ENCODE measurements at regions not wholly inside any gene's neighbourhood (a gene's known extent, or its start where the extent isn't known, plus 50 kb on each side); places are given as distances from the start of the nearest gene placed in this dataset.

DNA sequence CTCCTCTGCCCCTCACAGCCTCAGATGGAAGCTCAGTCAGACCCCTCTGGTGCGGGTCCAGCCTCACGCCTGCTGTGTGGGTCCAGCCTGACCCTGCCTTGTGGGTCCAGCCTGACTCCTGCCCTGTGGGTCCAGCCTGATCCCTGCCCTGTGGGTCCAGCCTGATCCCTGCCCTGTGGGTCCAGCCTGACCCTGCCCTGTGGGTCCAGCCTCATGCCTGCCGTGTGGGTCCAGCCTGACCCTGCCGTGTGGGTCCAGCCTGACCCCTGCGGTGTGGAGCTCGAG is 445.3 kb downstream of the BRD1 start:
- TF ChIP-seq, protein P1, sequence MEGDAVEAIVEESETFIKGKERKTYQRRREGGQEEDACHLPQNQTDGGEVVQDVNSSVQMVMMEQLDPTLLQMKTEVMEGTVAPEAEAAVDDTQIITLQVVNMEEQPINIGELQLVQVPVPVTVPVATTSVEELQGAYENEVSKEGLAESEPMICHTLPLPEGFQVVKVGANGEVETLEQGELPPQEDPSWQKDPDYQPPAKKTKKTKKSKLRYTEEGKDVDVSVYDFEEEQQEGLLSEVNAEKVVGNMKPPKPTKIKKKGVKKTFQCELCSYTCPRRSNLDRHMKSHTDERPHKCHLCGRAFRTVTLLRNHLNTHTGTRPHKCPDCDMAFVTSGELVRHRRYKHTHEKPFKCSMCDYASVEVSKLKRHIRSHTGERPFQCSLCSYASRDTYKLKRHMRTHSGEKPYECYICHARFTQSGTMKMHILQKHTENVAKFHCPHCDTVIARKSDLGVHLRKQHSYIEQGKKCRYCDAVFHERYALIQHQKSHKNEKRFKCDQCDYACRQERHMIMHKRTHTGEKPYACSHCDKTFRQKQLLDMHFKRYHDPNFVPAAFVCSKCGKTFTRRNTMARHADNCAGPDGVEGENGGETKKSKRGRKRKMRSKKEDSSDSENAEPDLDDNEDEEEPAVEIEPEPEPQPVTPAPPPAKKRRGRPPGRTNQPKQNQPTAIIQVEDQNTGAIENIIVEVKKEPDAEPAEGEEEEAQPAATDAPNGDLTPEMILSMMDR (IDR thresholded peaks at IDR 0.05): no peak
- TF ChIP-seq POLR2A (IDR thresholded peaks at IDR 0.05): no peak
- 58 to 72% (median 66%) methylated on average over 4 to 6 of the region's 6 CpGs for WGBS, 4 donors
- peaks cover 7% of the 10 kb centered on the region for H3K27me3 ChIP-seq
- H3K9me3 ChIP-seq (replicated peaks in 1 of 3): no peaks in the 10 kb centered on the region
- no peak overlapping the region for H3K4me3 ChIP-seq
- intact Hi-C loops (cut with DNase I): no loop called here
- no peak overlapping the region for H3K27ac ChIP-seq
- no peaks in the 10 kb centered on the region for H3K4me1 ChIP-seq (replicated peaks in 1 of 2)
- no peaks in the 10 kb centered on the region for H3K36me3 ChIP-seq (replicated peaks in 1 of 2)
- peak in 1 of 7 donors; percentile 5 for DNase-seq

- Histone ChIP-seq H3K27ac (no peak overlapping the region), H3K4me1 (replicated peaks in 1 of 2) (no peaks in the 10 kb centered on the region), H3K4me3 (no peak overlapping the region), H3K36me3 (replicated peaks in 1 of 2) (no peaks in the 10 kb centered on the region), H3K27me3 (peaks cover 7% of the 10 kb centered on the region), H3K9me3 (replicated peaks in 1 of 3) (no peaks in the 10 kb centered on the region)
- DNase-seq: peak in 1 of 7 donors; percentile 34
- TF ChIP-seq, protein P1 (IDR thresholded peaks at IDR 0.05): no peak
- TF ChIP-seq POLR2A (IDR thresholded peaks at IDR 0.05): no peak
- intact Hi-C loops (cut with DNase I): no loop called here
- 43 to 64% (median 46%) methylated on average over 18 of the region's 18 CpGs for WGBS, 4 donors
Measured at GRCh38 chr22:49381595-49382450, 445.9 kb downstream of the BRD1 start.

DNA sequence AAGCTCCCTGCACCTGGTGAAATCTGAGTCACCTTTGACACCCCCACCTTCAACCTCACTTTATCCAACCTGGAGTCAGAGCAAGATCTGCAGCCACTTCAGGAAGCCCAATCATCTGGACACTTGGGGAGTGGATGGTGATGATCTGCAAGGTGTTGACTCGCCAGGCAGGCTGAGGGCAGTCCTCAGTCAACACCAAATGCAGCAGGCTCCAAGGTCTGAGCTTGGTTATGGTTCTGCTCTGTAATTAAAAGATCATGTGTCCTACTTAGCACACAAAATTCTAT is 446.9 kb downstream of the BRD1 start:
- 20 to 68% (median 49%) methylated on average over 1 of the region's 1 CpG for WGBS, 4 donors
- no peaks in the 10 kb centered on the region for H3K9me3 ChIP-seq (replicated peaks in 1 of 3)
- TF ChIP-seq POLR2A (IDR thresholded peaks at IDR 0.05): no peak
- TF ChIP-seq, protein P1 (IDR thresholded peaks at IDR 0.05): no peak
- H3K27me3 ChIP-seq: peaks cover 10% of the 10 kb centered on the region
- H3K27ac ChIP-seq: no peak overlapping the region
- H3K4me3 ChIP-seq: no peak overlapping the region
- H3K36me3 ChIP-seq (replicated peaks in 1 of 2): no peaks in the 10 kb centered on the region
- H3K4me1 ChIP-seq (replicated peaks in 1 of 2): no peaks in the 10 kb centered on the region
- intact Hi-C loops (cut with DNase I): no loop called here
- DNase-seq: no peak

- Histone ChIP-seq H3K9me3 (replicated peaks in 1 of 3) (no peaks in the 10 kb centered on the region), H3K27me3 (peaks cover 10% of the 10 kb centered on the region), H3K4me3 (no peak overlapping the region), H3K36me3 (replicated peaks in 1 of 2) (no peaks in the 10 kb centered on the region), H3K27ac (no peak overlapping the region), H3K4me1 (replicated peaks in 1 of 2) (no peaks in the 10 kb centered on the region)
- TF ChIP-seq POLR2A (IDR thresholded peaks at IDR 0.05): no peak
- TF ChIP-seq, protein P1 (IDR thresholded peaks at IDR 0.05): no peak
- intact Hi-C loops (cut with DNase I): no loop called here
- WGBS, 4 donors: 59 to 66% (median 62%) methylated on average over 10 to 12 of the region's 12 CpGs
- peak in 1 of 7 donors; percentile 24 for DNase-seq
Measured at GRCh38 chr22:49380095-49380827, 447.4 kb downstream of the BRD1 start.

Measured in adrenal gland (tissue), 9 donors.